HG03439 (cell line): ENCODE measurements at regions not wholly inside any gene's neighbourhood (a gene's known extent, or its start where the extent isn't known, plus 50 kb on each side); places are given as distances from the start of the nearest gene placed in this dataset.

Experiments used
- ATAC-seq: cut with Tn5 transposase; IDR thresholded peaks from one replicate; pipeline ENCODE4 v1.9.1; 2021; ENCODE audit warnings: mild to moderate bottlenecking, moderate library complexity; ENCODE audit not compliant: unreplicated experiment

GRCh38 chr17:71302721-71303549 lies 817.9 kb upstream of the SOX9 start:
- no peak for ATAC-seq

- no peak for ATAC-seq
Measured at GRCh38 chr17:71304498-71305158, 816.2 kb upstream of the SOX9 start.

- no peak for ATAC-seq
Measured at GRCh38 chr17:71313866-71314265, 807.0 kb upstream of the SOX9 start.

DNA sequence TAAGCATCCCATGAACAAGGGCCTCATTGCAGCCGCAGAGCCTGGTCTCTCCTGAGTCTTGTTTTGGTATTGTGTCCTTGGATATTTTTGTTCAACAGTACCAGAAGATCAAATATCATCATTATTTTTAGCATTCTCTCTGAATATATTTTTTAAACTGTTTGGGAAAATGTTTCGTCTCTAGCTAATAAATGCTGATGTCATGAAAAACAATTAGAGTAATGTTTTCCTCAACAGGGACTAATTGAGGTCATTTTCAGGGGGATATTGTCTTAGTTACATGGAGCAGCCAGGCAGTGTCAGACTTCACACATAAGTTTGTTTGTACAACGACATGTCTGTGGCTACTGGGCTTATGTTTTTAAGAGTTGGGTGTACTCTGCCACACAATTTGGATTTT lies 805.3 kb upstream of the SOX9 start:
- no peak for ATAC-seq

DNA sequence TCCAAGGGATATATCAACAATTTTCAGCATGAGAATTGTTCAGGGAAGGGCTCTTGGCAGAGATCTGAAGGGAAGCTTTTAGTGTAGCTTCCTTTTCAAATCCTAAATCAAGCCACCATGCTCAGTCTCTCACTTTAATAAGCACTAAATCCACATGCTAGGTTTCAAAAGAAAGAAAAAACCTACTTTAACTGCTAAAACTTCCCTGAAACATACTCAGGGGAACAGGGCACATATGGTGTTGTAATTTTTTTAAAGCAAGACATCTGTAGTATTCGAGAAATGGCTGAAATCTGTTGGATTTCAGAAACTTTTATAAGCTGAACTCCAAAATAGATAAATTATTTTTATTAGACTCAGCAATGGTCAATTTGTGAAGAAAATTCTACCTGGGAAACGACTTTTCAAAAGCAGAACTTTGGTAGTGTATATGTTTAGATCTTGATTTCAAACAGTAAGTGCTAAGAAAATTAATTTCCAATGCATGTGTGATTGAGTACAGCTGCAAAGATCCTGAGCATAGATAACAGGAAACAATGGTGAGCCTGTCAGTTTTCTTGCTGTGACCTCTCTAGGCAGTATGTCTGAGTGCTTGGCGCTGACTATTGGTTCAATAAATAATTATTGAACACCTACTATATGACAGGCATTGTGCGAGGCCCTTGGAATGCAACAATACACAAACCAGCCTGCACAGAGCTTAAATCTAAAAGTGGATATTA lies 804.5 kb upstream of the SOX9 start:
- ATAC-seq: no peak

DNA sequence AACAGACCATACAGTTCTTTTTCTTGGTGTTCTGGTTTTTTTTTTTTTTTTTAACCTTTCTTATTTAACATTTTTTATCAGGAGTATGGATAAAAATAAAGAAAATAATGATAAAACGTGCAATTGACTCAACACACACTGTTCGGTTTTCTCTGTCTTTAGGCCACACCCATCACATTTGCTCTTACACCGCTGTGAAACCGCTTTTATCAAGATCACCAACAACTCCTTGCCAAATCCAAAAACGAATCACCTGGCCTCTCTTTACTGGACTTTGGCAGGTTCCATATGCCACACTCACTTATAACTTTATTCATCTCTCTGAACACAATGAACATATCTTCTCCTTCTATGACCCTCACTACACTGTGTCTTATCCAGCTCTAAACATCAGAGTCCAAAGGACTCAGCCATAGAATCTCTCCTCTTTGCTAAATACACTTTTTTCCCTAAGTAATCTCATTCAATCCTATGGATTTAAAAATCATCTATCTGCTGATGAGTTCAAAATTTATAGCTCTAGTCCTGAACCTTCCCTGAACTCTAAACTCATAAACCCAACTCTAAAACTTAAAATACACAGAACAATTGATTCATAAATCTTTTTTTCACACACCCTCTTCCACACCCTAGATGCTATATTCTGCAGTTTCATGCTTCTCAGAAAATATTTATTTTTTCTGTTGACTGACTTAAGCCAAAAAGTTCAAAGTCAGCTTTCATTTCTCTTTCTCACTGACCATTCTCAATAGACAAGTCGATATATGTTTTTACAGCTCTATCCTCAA lies 800.6 kb upstream of the SOX9 start:
- ATAC-seq: no peak

DNA sequence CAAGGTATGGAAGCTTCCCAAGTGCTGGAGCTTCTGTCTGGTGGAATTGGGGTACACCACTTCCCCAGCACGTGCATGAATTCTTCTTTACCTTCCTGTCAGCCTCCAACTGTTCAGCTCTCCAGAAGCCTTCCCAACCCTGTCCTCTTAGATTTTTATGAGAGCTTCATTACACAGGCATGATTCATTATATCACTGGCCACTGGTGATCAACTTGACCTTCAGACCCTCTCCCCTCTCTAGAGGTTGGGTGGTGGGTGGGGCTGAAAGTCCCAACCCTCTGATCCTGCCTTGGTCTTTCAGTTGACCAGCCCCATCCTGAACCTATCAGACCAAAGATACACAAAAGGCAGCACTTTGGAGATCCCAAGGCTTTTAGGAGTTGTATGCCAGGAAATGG lies 795.7 kb upstream of the SOX9 start:
- no peak for ATAC-seq

GRCh38 chr17:71325886-71326285 lies 794.9 kb upstream of the SOX9 start:
- ATAC-seq: no peak

- no peak for ATAC-seq
Measured at GRCh38 chr17:71327376-71328059, 793.3 kb upstream of the SOX9 start.

DNA sequence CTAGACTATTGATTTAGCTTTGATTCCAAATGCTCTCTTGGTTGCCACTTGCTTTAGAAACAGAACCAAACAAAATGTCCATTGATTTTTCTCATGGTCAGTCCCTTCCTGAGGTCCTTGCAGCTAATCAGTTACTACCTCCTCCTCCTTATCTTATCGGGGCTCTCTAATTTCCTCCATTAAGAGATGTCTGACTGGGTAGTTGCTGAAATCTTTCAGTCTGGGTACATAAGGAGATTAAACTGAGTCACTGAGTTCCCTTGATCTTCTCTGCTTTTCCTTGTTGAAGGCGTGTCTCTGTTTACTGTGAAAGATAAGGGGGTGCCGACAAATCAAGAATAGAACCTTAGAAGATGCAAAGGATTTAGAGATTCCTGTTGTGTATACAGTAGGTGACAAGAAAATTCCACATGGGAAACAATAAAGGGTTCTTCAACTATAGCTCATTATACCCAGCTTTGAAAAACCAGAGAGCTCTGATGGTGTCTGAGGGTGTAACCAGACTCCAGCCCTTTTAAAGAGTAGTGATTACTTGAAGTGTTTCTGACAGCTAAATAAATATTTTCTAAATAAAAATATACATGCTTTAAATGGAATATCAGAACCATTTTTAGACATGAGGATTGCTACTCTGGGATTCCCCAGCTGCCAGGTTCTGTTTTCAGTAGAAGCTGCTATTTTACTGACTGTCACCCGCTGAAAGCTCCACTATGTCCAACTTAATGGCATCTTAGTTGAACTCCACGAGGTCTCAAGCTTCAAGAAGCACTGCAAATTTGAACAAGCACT lies 791.3 kb upstream of the SOX9 start:
- no peak for ATAC-seq

- ATAC-seq: no peak
Measured at GRCh38 chr17:71330099-71330375, 790.8 kb upstream of the SOX9 start.

DNA sequence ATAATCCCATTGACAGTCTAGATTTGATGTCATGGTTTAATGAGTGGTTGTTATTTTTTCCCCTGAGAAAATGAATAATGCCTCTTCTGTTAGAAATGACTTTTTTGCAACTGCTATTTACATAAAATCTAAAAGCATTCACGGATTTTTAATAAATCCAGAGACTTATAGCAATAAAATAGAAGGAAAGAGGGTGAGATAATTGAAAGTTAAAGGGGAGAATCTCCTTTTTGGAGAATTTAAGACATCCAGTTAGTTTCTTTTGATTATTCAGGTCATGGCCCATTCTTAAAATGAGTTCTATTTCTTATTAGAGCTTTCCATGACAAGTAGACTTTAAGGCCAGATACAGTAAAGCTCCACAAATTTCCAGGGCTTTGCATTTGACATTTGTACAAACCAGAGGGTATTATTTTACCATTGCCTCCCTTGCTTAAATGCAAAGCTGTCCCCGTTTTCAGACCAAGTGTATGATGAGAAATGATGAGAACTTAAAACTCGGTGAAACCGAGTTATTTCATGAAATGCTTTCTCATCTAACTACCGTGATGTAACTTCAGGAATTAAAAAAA lies 789.0 kb upstream of the SOX9 start:
- ATAC-seq: no peak

GRCh38 chr17:71334048-71334751 lies 786.6 kb upstream of the SOX9 start:
- ATAC-seq: no peak

GRCh38 chr17:71335212-71335611 lies 785.6 kb upstream of the SOX9 start:
- no peak for ATAC-seq

DNA sequence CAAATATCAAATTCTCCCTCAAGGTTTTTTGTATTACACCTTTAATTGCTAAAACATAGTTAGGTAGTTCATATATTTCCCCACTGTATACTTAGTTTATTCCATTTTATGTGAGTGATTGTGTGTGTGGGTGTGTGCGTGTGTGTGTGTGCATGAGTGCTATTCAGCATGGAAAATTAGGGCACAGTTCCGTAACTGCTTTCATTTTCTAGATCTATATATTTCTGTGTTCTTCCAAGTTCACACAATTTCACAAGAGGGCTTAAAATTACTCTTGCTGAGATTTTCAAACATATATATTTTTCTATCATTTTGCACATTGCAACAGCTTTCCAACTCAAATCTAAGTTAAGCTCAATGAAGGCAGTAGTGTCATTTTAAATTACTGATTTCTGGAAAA lies 782.9 kb upstream of the SOX9 start:
- ATAC-seq: no peak

GRCh38 chr17:71338396-71338795 lies 782.4 kb upstream of the SOX9 start:
- no peak for ATAC-seq

DNA sequence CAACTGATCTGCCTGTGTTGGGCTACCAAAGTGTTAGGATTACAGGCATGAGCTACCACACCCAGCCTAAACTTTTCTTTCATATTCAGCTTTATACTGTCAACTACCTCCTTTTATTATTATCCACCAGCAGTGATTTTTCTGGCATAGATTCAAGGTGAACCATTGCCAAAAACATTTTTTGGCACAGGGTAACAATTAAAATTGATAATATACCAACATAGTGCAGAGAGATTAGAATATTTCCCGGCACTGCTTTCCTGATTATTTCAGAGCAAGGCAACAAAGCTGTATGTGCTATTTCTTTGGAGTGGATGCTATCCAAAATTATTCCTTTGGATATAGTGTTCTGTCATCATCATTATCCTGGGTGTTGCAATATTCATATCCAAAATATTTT lies 781.6 kb upstream of the SOX9 start:
- ATAC-seq: no peak

DNA sequence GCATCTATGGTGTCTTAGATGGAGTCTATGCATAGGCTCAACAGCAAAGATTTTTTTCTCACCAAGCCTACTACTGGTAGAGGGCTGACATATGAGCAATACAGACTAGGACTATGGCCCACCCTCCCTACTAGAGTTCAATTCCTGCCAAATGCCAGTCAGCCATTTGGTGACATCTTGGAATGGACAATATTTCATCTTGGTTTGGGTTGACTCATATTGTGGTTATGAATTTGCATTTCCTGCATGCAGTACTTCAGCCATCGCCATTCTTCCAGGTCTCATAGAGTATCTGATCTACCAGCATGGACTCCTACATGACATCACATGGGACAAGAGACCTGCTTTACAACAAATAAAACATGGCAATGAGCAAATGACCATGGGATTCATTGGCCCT lies 778.1 kb upstream of the SOX9 start:
- no peak for ATAC-seq
